ENCODE measurements at regions not wholly inside any gene's neighbourhood (a gene's known extent, or its start where the extent isn't known, plus 50 kb on each side); places are given as distances from the start of the nearest gene placed in this dataset.

GRCh38 chr1:10905841-10906655, 106.4 kb upstream of the TARDBP start:
- H3K9me3 ChIP-seq (ENCODE audit: control insufficient read depth in 1 of 2, low read length in 2 of 2), result no peaks in the 10 kb centered on the region
- Mint-ChIP-seq H3K27me3 (peaks cover 2 to 3% of the 10 kb centered on the region in 2 donors), H3K4me1 (peaks cover 7 to 39% (median 18%) of the 10 kb centered on the region in 4 donors), H3K4me3 (no peak overlapping the region), H3K9me3 (no peaks in the 10 kb centered on the region), H3K27ac (peak overlapping the region in 3 of 7 donors; percentile 23 to 66 (median 59)), H3K36me3 (no peaks in the 10 kb centered on the region)
- peaks cover 34% of the 10 kb centered on the region for H3K4me1 ChIP-seq (ENCODE audit: insufficient read depth, low read length)
- no peaks in the 10 kb centered on the region for H3K27me3 ChIP-seq (ENCODE audit: insufficient read depth, low read length)
- intact Hi-C loops (cut with micrococcal nuclease), result no loop called here
- no peak for DNase-seq
- H3K36me3 ChIP-seq (ENCODE audit: insufficient read depth, low read length), result no peaks in the 10 kb centered on the region
- POLR2A ChIA-PET (ENCODE audit: partially characterized antibody), result interaction anchor here (0.7 kb wide), 1 partner anchor 37 kb away, joined by 3 read pairs; no protein-coding TSS in a partner anchor
- H3K27ac ChIP-seq (ENCODE audit: low read depth, low read length), result no peak overlapping the region
- no peak overlapping the region for H3K4me3 ChIP-seq (ENCODE audit: low read length in 2 of 2)
- CTCF ChIA-PET (ENCODE audit: partially characterized antibody), result no interaction called here

- Mint-ChIP-seq H3K9me3 (no peaks in the 10 kb centered on the region), H3K36me3 (no peaks in the 10 kb centered on the region), H3K4me1 (peaks cover 7 to 39% (median 18%) of the 10 kb centered on the region in 4 donors), H3K27me3 (peaks cover 2 to 3% of the 10 kb centered on the region in 2 donors), H3K27ac (peak overlapping the region in 4 of 7 donors; percentile 6 to 68 (median 41)), H3K4me3 (peak overlapping the region in 1 of 8 donors; percentile 37)
- Histone ChIP-seq H3K4me1 (ENCODE audit: insufficient read depth, low read length) (peaks cover 34% of the 10 kb centered on the region), H3K27me3 (ENCODE audit: insufficient read depth, low read length) (no peaks in the 10 kb centered on the region), H3K4me3 (ENCODE audit: low read length in 2 of 2) (no peak overlapping the region), H3K36me3 (ENCODE audit: insufficient read depth, low read length) (no peaks in the 10 kb centered on the region), H3K27ac (ENCODE audit: low read depth, low read length) (no peak overlapping the region), H3K9me3 (ENCODE audit: control insufficient read depth in 1 of 2, low read length in 2 of 2) (no peaks in the 10 kb centered on the region)
- ChIA-PET POLR2A (ENCODE audit: partially characterized antibody) (no interaction called here), CTCF (ENCODE audit: partially characterized antibody) (no interaction called here)
- intact Hi-C loops (cut with micrococcal nuclease), result no loop called here
- DNase-seq, result no peak
Measured at GRCh38 chr1:10906866-10907519, 105.5 kb upstream of the TARDBP start.

- Mint-ChIP-seq H3K27me3 (peaks cover 2 to 3% of the 10 kb centered on the region in 2 donors), H3K9me3 (no peaks in the 10 kb centered on the region), H3K36me3 (no peaks in the 10 kb centered on the region), H3K4me3 (no peak overlapping the region), H3K27ac (peak overlapping the region in 1 of 7 donors; percentile 41), H3K4me1 (peaks cover 7 to 39% (median 18%) of the 10 kb centered on the region in 4 donors)
- POLR2A ChIA-PET (ENCODE audit: partially characterized antibody), result no interaction called here
- no peak for DNase-seq
- H3K27ac ChIP-seq (ENCODE audit: low read depth, low read length), result no peak overlapping the region
- no peak overlapping the region for H3K4me3 ChIP-seq (ENCODE audit: low read length in 2 of 2)
- H3K36me3 ChIP-seq (ENCODE audit: insufficient read depth, low read length), result no peaks in the 10 kb centered on the region
- intact Hi-C loops (cut with micrococcal nuclease), result no loop called here
- CTCF ChIA-PET (ENCODE audit: partially characterized antibody), result interaction anchor here (3.0 kb wide), 1 partner anchor 394 kb away, joined by 18 read pairs; no protein-coding TSS in a partner anchor
- peaks cover 34% of the 10 kb centered on the region for H3K4me1 ChIP-seq (ENCODE audit: insufficient read depth, low read length)
- no peaks in the 10 kb centered on the region for H3K27me3 ChIP-seq (ENCODE audit: insufficient read depth, low read length)
- H3K9me3 ChIP-seq (ENCODE audit: control insufficient read depth in 1 of 2, low read length in 2 of 2), result no peaks in the 10 kb centered on the region
Measured at GRCh38 chr1:10908266-10908665, 104.2 kb upstream of the TARDBP start.

GRCh38 chr1:10909697-10910680, 102.5 kb upstream of the TARDBP start:
- POLR2A ChIA-PET (ENCODE audit: partially characterized antibody), result interaction anchor here (0.7 kb wide), 1 partner anchor 415 kb away, joined by 3 read pairs; no protein-coding TSS in a partner anchor
- Histone ChIP-seq H3K4me1 (ENCODE audit: insufficient read depth, low read length) (peaks cover 17% of the 10 kb centered on the region), H3K27me3 (ENCODE audit: insufficient read depth, low read length) (no peaks in the 10 kb centered on the region), H3K9me3 (ENCODE audit: control insufficient read depth in 1 of 2, low read length in 2 of 2) (no peaks in the 10 kb centered on the region), H3K4me3 (ENCODE audit: low read length in 2 of 2) (no peak overlapping the region), H3K36me3 (ENCODE audit: insufficient read depth, low read length) (no peaks in the 10 kb centered on the region), H3K27ac (ENCODE audit: low read depth, low read length) (no peak overlapping the region)
- peaks cover 1 to 23% (median 7%) of the 10 kb centered on the region in 4 donors for H3K4me1 Mint-ChIP-seq
- CTCF ChIA-PET (ENCODE audit: partially characterized antibody), result interaction anchor here (0.7 to 3.4 kb wide), 17 partner anchors 8 to 418 kb away, joined by 3 to 27 read pairs (median 5); no protein-coding TSS in a partner anchor
- intact Hi-C loops (cut with micrococcal nuclease), result loop anchor here (1.0 to 10.0 kb wide), 3 partner anchors 215 to 415 kb away; no protein-coding TSS in a partner anchor
- DNase-seq, result peak; percentile 60 to 72 (median 64)
- no peaks in the 10 kb centered on the region for H3K9me3 Mint-ChIP-seq
- no peaks in the 10 kb centered on the region for H3K36me3 Mint-ChIP-seq
- no peak overlapping the region for H3K4me3 Mint-ChIP-seq
- H3K27me3 Mint-ChIP-seq, result peaks cover 3 to 4% of the 10 kb centered on the region in 2 donors
- H3K27ac Mint-ChIP-seq, result no peak overlapping the region

- intact Hi-C loops (cut with micrococcal nuclease), result loop anchor here (1.0 to 10.0 kb wide), 3 partner anchors 216 to 416 kb away; no protein-coding TSS in a partner anchor
Measured at GRCh38 chr1:10910681-10911489, 101.6 kb upstream of the TARDBP start.

More at GRCh38 chr1:10910681-10911489, 101.6 kb upstream of the TARDBP start:
- no peaks in the 10 kb centered on the region for H3K9me3 ChIP-seq (ENCODE audit: control insufficient read depth in 1 of 2, low read length in 2 of 2)
- H3K9me3 Mint-ChIP-seq, result peaks cover 0 to under 1% (median 0%) of the 10 kb centered on the region in 8 donors
- no peaks in the 10 kb centered on the region for H3K36me3 ChIP-seq (ENCODE audit: insufficient read depth, low read length)
- H3K27me3 Mint-ChIP-seq, result peaks cover 1 to 3% of the 10 kb centered on the region in 2 donors
- H3K4me1 Mint-ChIP-seq, result peaks cover 0 to 16% (median 8%) of the 10 kb centered on the region in 4 donors
- ChIA-PET CTCF (ENCODE audit: partially characterized antibody) (interaction anchor here (1.0 to 3.4 kb wide), 9 partner anchors 9 to 419 kb away, joined by 3 to 27 read pairs (median 8); no protein-coding TSS in a partner anchor), POLR2A (ENCODE audit: partially characterized antibody) (no interaction called here)
- H3K4me3 ChIP-seq (ENCODE audit: low read length in 2 of 2), result no peak overlapping the region
- DNase-seq, result no peak
- H3K4me3 Mint-ChIP-seq, result no peak overlapping the region
- no peaks in the 10 kb centered on the region for H3K36me3 Mint-ChIP-seq
- H3K27ac Mint-ChIP-seq, result peak overlapping the region in 1 of 7 donors; percentile 74
- peaks cover 12% of the 10 kb centered on the region for H3K4me1 ChIP-seq (ENCODE audit: insufficient read depth, low read length)
- no peaks in the 10 kb centered on the region for H3K27me3 ChIP-seq (ENCODE audit: insufficient read depth, low read length)
- no peak overlapping the region for H3K27ac ChIP-seq (ENCODE audit: low read depth, low read length)

Measured in CD4-positive, alpha-beta memory T cell (primary cell).